Heart right ventricle (tissue), 16 donors: ENCODE measurements at regions not wholly inside any gene's neighbourhood (a gene's known extent, or its start where the extent isn't known, plus 50 kb on each side); places are given as distances from the start of the nearest gene placed in this dataset.

Experiments used
- ATAC-seq, 8 donors: fragments of 200-7000 bp; cut with Tn5 transposase; one replicate each; pipeline ENCODE4 v1.9.1; 2020; ENCODE audit warnings: mild to moderate bottlenecking in 8 of 8, moderate library complexity in 8 of 8, moderate number of reproducible peaks in 1 of 8
- DNase-seq, 2 donors: peaks; one replicate each; pipeline ENCODE4 v3.0.0-alpha.2; 2020
- H3K27ac ChIP-seq, 10 donors: fragments of 200-600 bp; sonication (generic) in 2 of 10; one replicate each; pipeline versions ENCODE4 v1.5.0 to v1.8.0; 2020 to 2022; ENCODE audit warnings: mild to moderate bottlenecking in 3 of 10
- H3K27me3 ChIP-seq, 7 donors: fragments of 200-600 bp; one replicate each; pipeline ENCODE4 v1.8.0; 2021 to 2022; ENCODE audit warnings: mild to moderate bottlenecking in 2 of 7
- H3K36me3 ChIP-seq, 9 donors: fragments of 200-600 bp; sonication (generic) in 1 of 9; one replicate each; pipeline versions ENCODE4 v1.5.0 to v1.8.0; 2020 to 2022; ENCODE audit warnings: mild to moderate bottlenecking in 2 of 9
- H3K4me1 ChIP-seq, 9 donors: fragments of 200-600 bp; sonication (generic) in 1 of 9; one replicate each; pipeline versions ENCODE4 v1.5.0 to v1.8.0; 2020 to 2022; ENCODE audit warnings: mild to moderate bottlenecking in 4 of 9
- H3K4me3 ChIP-seq, 10 donors: fragments of 200-600 bp; sonication (generic) in 2 of 10; one replicate each; pipeline versions ENCODE4 v1.5.0 to v1.8.0; 2020 to 2022; ENCODE audit warnings: mild to moderate bottlenecking in 7 of 10, moderate library complexity in 2 of 10
- H3K9me3 ChIP-seq, 11 donors: fragments of 200-600 bp in 10 of 11; sonication (generic) in 2 of 11; one replicate each; pipeline versions ENCODE4 v1.5.0 to v1.8.0; 2013 to 2022; ENCODE audit warnings: mild to moderate bottlenecking in 2 of 11, control low read depth in 1 of 11, moderate library complexity in 1 of 11
- CTCF ChIP-seq, 9 donors: fragments of 200-600 bp; sonication (generic) in 2 of 9; IDR thresholded peaks; one replicate each; pipeline versions ENCODE4 v1.5.0 to v1.8.0; 2021 to 2022; ENCODE audit warnings: antibody characterized with exemption in 9 of 9, mild to moderate bottlenecking in 5 of 9, moderate library complexity in 1 of 9
- WGBS, 2 donors: extraction: QIAGEN DNeasy Blood & Tissue Kit; methylation state at CpG; one replicate each; pipeline ENCODE4 v1.1.7; 2013; ENCODE audit warnings: inconsistent platforms in 1 of 2; 5-methylcytosine and 5-hydroxymethylcytosine counted together
- intact Hi-C, 10 donors: fragments of 100-400 bp; cut with DNase I; formaldehyde crosslinking; loops; one replicate each; pipeline versions ENCODE4 v1.11.1 to v1.14.2; 2022
- donor health status: Arrhythmogenic right ventricular cardiomyopathy.
- donor health status: ischemic (EF 13 %, LVEDD 7.1; RV severe dilation, severe dysfunction).
- donor health status: healthy with polysubstance abuse.
- donor health status: DM: no; HTN: yes; CAD: no.
- donor health status: DM: no; HTN: no; CAD: no.
- donor health status: ischemic (EF 25% LVEDD 6.9; RV normal size, moderate dysfunction).
- donor health status: ischemic (EF 25% LVEDD 5.7; RV mildly dilated, moderate dysfunction).
- donor health status: healthy.
- donor health status: DM: yes; HTN: yes; CAD: no.
- donor health status: Ischemic cardiomyopathy.
- donor health status: ischemic (EF 35%, LVEDD 5.7; RV mildly dilated, moderate dysfunction).
- donor health status: nonischemic (EF 11% LVEDD 7.7; RV severe dilation, severe dysfunction).
- donor health status: DM: yes; HTN: yes; CAD: no.
- donor health status: PGD.
- donor health status: ischemic (EF 29% LVEDD 5.4; RV normal size, mild dysfunction).
- donor health status: nonischemic (EF 23%, LVEDD 6.1; RV moderate dilation, normal function).

- peaks cover 0 to 19% (median 0%) of the 10 kb centered on the region in 11 donors for H3K9me3 ChIP-seq
- WGBS, 2 donors, result 69 to 79% methylated on average over 1 of the region's 1 CpG
- no peak overlapping the region for H3K4me3 ChIP-seq
- DNase-seq, result no peak
- H3K36me3 ChIP-seq, result no peaks in the 10 kb centered on the region
- no peak overlapping the region for H3K27ac ChIP-seq
- H3K27me3 ChIP-seq, result no peaks in the 10 kb centered on the region
- TF ChIP-seq CTCF (IDR thresholded peaks at IDR 0.05), result no peak
- intact Hi-C loops, result no loop called here
- H3K4me1 ChIP-seq, result no peaks in the 10 kb centered on the region
- no peak for ATAC-seq
Observed at GRCh38 chr20:16978497-16978896, 230.3 kb downstream of the OTOR start.

- Histone ChIP-seq H3K27me3 (no peaks in the 10 kb centered on the region), H3K9me3 (peaks cover 0 to 19% (median 0%) of the 10 kb centered on the region in 11 donors), H3K4me3 (no peak overlapping the region), H3K4me1 (no peaks in the 10 kb centered on the region), H3K27ac (no peak overlapping the region), H3K36me3 (no peaks in the 10 kb centered on the region)
- no peak for ATAC-seq
- TF ChIP-seq CTCF (IDR thresholded peaks at IDR 0.05), result no peak
- 71 to 76% methylated on average over 4 of the region's 4 CpGs for WGBS, 2 donors
- no peak for DNase-seq
- intact Hi-C loops, result no loop called here
Observed at GRCh38 chr20:16982091-16982726, 234.1 kb downstream of the OTOR start.

GRCh38 chr20:16984481-16984880 is 236.3 kb downstream of the OTOR start:
- no peaks in the 10 kb centered on the region for H3K36me3 ChIP-seq
- H3K4me1 ChIP-seq, result no peaks in the 10 kb centered on the region
- ATAC-seq, result no peak
- H3K27me3 ChIP-seq, result no peaks in the 10 kb centered on the region
- H3K27ac ChIP-seq, result no peak overlapping the region
- no peak for DNase-seq
- intact Hi-C loops, result no loop called here
- peaks cover 0 to 6% (median 0%) of the 10 kb centered on the region in 11 donors for H3K9me3 ChIP-seq
- no peak overlapping the region for H3K4me3 ChIP-seq
- TF ChIP-seq CTCF (IDR thresholded peaks at IDR 0.05), result no peak

GRCh38 chr20:17003170-17003870 is 223.5 kb upstream of the PCSK2 start:
- ATAC-seq, result no peak
- H3K36me3 ChIP-seq, result no peaks in the 10 kb centered on the region
- H3K4me1 ChIP-seq, result no peaks in the 10 kb centered on the region
- no peaks in the 10 kb centered on the region for H3K27me3 ChIP-seq
- no peak for DNase-seq
- H3K9me3 ChIP-seq, result no peaks in the 10 kb centered on the region
- intact Hi-C loops, result no loop called here
- TF ChIP-seq CTCF (IDR thresholded peaks at IDR 0.05), result no peak
- whole genome bisulfite sequencing, 2 donors, result 79 to 80% methylated on average over 7 of the region's 7 CpGs
- H3K4me3 ChIP-seq, result no peak overlapping the region
- H3K27ac ChIP-seq, result no peak overlapping the region
